Thymus (tissue), 11 donors: ENCODE measurements at regions not wholly inside any gene's neighbourhood (a gene's known extent, or its start where the extent isn't known, plus 50 kb on each side); places are given as distances from the start of the nearest gene placed in this dataset.

Experiments
- DNase-seq, 9 donors: peaks; one replicate each; pipeline ENCODE4 v3.0.0-alpha.2; 2013; ENCODE audit warnings: low spot score in 9 of 9, low read depth in 6 of 9, missing footprints in 1 of 9
- H3K27ac ChIP-seq, 2 donors: one replicate each; pipeline ENCODE4 v1.5.1; 2013; ENCODE audit warnings: control low read depth in 1 of 2, low read depth in 1 of 2, low read length in 1 of 2, mild to moderate bottlenecking in 1 of 2, moderate library complexity in 1 of 2
- H3K27me3 ChIP-seq, 2 donors: one replicate each; pipeline ENCODE4 v1.5.1; 2013; ENCODE audit warnings: low read length in 1 of 2; ENCODE audit not compliant: control insufficient read depth in 2 of 2, insufficient read depth in 1 of 2
- H3K36me3 ChIP-seq, 2 donors: one replicate each; pipeline ENCODE4 v1.5.1; 2013; ENCODE audit warnings: low read length in 1 of 2, mild to moderate bottlenecking in 1 of 2, moderate library complexity in 1 of 2; ENCODE audit not compliant: control insufficient read depth in 2 of 2, insufficient read depth in 2 of 2
- H3K4me1 ChIP-seq, 2 donors: one replicate each; pipeline ENCODE4 v1.5.1; 2013; ENCODE audit warnings: low read length in 2 of 2; ENCODE audit not compliant: control insufficient read depth in 2 of 2, insufficient read depth in 2 of 2
- H3K4me3 ChIP-seq, 2 donors: one replicate each; pipeline ENCODE4 v1.5.1; 2013; ENCODE audit warnings: low read length in 2 of 2, control low read depth in 1 of 2, mild to moderate bottlenecking in 1 of 2
- H3K9me3 ChIP-seq, 2 donors: one replicate each; pipeline ENCODE4 v1.5.1; 2013; ENCODE audit warnings: low read length in 1 of 2, mild to moderate bottlenecking in 1 of 2; ENCODE audit not compliant: control insufficient read depth in 2 of 2, insufficient read depth in 1 of 2
- WGBS: extraction: QIAGEN DNeasy Blood & Tissue Kit; methylation state at CpG from one replicate; pipeline ENCODE4 v1.1.7; 2013; 5-methylcytosine and 5-hydroxymethylcytosine counted together
- donor health status: healthy.

- no peak overlapping the region for H3K4me3 ChIP-seq
- no peak for DNase-seq
- WGBS: 94% methylated on average over 2 of the region's 2 CpGs
- H3K27me3 ChIP-seq: no peaks in the 10 kb centered on the region
- no peaks in the 10 kb centered on the region for H3K36me3 ChIP-seq
- H3K4me1 ChIP-seq: no peaks in the 10 kb centered on the region
- no peak overlapping the region for H3K27ac ChIP-seq
- no peaks in the 10 kb centered on the region for H3K9me3 ChIP-seq
These were observed 356.6 kb downstream of the PLA2G4A start for GRCh38 chr1:187185389-187185788.

- no peak for DNase-seq
- Histone ChIP-seq H3K27me3 (no peaks in the 10 kb centered on the region), H3K27ac (no peak overlapping the region), H3K4me3 (no peak overlapping the region), H3K4me1 (no peaks in the 10 kb centered on the region), H3K36me3 (no peaks in the 10 kb centered on the region), H3K9me3 (no peaks in the 10 kb centered on the region)
These were observed 368.9 kb downstream of the PLA2G4A start for GRCh38 chr1:187197685-187198084.

- DNase-seq: no peak
- Histone ChIP-seq H3K27ac (no peak overlapping the region), H3K9me3 (no peaks in the 10 kb centered on the region), H3K4me3 (no peak overlapping the region), H3K27me3 (no peaks in the 10 kb centered on the region), H3K36me3 (no peaks in the 10 kb centered on the region), H3K4me1 (no peaks in the 10 kb centered on the region)
- WGBS: 96% methylated on average over 5 of the region's 5 CpGs
These were observed 374.5 kb downstream of the PLA2G4A start for GRCh38 chr1:187203257-187203656.

DNA sequence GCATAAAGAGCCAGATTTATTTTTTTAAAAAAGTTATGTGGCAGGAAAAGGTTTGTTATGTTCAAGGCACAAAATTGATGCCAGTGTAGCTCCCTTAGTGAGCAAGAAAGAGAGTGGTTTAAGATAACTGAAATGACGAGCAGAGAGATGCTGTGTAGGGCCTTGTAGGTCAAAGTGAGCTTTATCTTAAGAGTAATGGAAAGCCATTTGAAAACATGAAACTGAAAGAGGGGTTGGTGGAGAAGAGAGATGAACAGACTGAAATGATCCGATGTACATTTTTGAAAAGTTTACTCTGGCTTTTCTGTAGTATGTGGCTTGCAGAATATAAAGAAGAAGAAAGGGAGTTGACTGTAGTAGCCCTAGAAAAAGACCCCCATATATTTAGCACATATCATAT, 383.6 kb downstream of the PLA2G4A start:
- DNase-seq: no peak
- no peaks in the 10 kb centered on the region for H3K4me1 ChIP-seq
- H3K4me3 ChIP-seq: no peak overlapping the region
- H3K27me3 ChIP-seq: no peaks in the 10 kb centered on the region
- no peak overlapping the region for H3K27ac ChIP-seq
- no peaks in the 10 kb centered on the region for H3K36me3 ChIP-seq
- WGBS: 95% methylated on average over 2 of the region's 2 CpGs
- no peaks in the 10 kb centered on the region for H3K9me3 ChIP-seq

GRCh38 chr1:187226396-187226795, 397.6 kb downstream of the PLA2G4A start:
- Histone ChIP-seq H3K9me3 (no peaks in the 10 kb centered on the region), H3K27ac (no peak overlapping the region), H3K4me1 (no peaks in the 10 kb centered on the region), H3K27me3 (no peaks in the 10 kb centered on the region), H3K36me3 (no peaks in the 10 kb centered on the region), H3K4me3 (no peak overlapping the region)
- WGBS: 47% methylated on average over 2 of the region's 2 CpGs
- DNase-seq: no peak

DNA sequence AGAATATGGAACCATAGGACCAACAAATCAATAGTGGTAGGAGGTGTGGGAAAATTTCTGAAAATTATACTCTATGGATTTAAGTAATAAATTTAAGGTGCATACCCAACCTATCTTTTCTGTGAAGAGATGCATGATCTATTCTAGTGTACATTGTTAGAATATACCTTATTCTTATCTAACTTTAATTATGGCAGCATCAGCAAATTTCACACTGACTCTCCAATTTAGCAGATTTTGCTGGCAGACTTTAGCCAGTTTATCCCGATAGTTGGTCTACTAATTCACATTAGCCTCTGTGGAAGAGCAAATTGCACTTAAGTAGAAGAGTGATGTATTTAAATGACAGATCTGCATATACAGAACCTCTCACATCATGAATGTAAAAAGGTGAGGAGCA, 400.0 kb downstream of the PLA2G4A start:
- DNase-seq: no peak
- H3K4me3 ChIP-seq: no peak overlapping the region
- no peak overlapping the region for H3K27ac ChIP-seq
- H3K9me3 ChIP-seq: no peaks in the 10 kb centered on the region
- no peaks in the 10 kb centered on the region for H3K36me3 ChIP-seq
- H3K4me1 ChIP-seq: no peaks in the 10 kb centered on the region
- 97% methylated on average over 1 of the region's 1 CpG for WGBS
- H3K27me3 ChIP-seq: no peaks in the 10 kb centered on the region

DNA sequence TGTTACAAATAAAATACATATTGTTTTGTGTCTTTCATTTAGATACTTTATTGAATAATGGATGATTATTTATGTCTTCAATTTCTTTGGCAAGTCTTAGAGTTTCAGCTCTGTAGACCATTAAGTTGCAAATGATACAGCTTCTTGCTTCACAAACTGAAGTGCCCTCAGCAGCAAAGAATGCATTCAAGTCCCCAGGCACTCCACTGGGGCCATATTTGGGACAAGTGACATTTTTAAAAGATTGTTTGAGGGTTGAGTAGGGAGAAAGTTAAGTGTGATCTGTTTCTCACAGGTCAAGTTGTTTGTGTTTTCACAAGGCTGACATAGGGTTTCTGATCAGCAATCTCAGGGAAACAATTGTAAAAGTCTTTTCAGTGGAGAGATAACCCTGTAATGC, 400.7 kb downstream of the PLA2G4A start:
- Histone ChIP-seq H3K27ac (no peak overlapping the region), H3K36me3 (no peaks in the 10 kb centered on the region), H3K4me1 (no peaks in the 10 kb centered on the region), H3K9me3 (no peaks in the 10 kb centered on the region), H3K4me3 (no peak overlapping the region), H3K27me3 (no peaks in the 10 kb centered on the region)
- DNase-seq: no peak

DNA sequence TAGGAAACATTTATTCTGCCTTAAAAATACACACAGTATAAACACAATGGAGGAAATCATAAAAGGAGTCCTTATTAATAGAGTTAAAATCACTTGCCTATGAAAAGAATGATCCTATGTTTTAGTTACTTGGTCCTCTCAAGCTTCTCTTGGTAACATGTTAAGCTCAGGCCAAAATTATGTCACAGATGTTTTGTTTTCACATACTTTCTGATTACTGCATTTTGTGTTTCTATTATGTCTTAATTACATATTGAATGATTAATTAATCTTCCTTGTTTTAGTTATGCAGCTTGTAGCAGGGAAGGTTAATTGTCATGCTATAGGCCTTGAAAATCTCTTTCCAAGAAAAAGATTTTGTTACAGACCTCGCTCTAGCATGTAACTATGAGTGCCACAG, 406.0 kb downstream of the PLA2G4A start:
- Histone ChIP-seq H3K9me3 (no peaks in the 10 kb centered on the region), H3K4me1 (no peaks in the 10 kb centered on the region), H3K27ac (no peak overlapping the region), H3K36me3 (no peaks in the 10 kb centered on the region), H3K27me3 (no peaks in the 10 kb centered on the region), H3K4me3 (no peak overlapping the region)
- no peak for DNase-seq
- WGBS: 97% methylated on average over 1 of the region's 1 CpG

DNA sequence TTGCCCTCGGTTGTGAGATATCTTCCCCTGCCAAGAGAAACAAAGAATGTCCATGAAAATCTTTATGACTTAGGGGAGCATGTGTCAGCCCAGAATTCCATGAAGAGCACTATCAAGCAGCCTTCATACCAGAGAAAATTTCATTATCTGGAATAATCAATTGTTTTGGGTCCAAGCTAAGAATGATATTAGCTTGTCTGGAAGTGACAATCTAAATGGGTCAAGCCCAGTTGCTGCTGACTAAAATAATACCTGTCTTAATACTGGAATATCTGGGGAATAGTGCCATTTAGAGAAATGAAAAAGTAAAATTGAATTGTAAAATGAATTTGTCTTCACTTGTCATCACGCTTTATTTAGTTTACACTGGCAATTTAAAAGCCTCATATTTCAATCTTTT, 407.4 kb downstream of the PLA2G4A start:
- no peak for DNase-seq
- no peaks in the 10 kb centered on the region for H3K9me3 ChIP-seq
- 90% methylated on average over 2 of the region's 2 CpGs for WGBS
- H3K27me3 ChIP-seq: no peaks in the 10 kb centered on the region
- no peak overlapping the region for H3K27ac ChIP-seq
- no peaks in the 10 kb centered on the region for H3K36me3 ChIP-seq
- H3K4me1 ChIP-seq: no peaks in the 10 kb centered on the region
- no peak overlapping the region for H3K4me3 ChIP-seq

GRCh38 chr1:187236676-187237075, 407.9 kb downstream of the PLA2G4A start:
- 89% methylated on average over 2 of the region's 2 CpGs for WGBS
- DNase-seq: no peak
- no peaks in the 10 kb centered on the region for H3K27me3 ChIP-seq
- no peaks in the 10 kb centered on the region for H3K9me3 ChIP-seq
- no peak overlapping the region for H3K4me3 ChIP-seq
- H3K36me3 ChIP-seq: no peaks in the 10 kb centered on the region
- no peaks in the 10 kb centered on the region for H3K4me1 ChIP-seq
- no peak overlapping the region for H3K27ac ChIP-seq
